Stimulated activated CD4-positive, alpha-beta T cell treated with anti-CD3 and anti-CD28 coated beads, TNF-alpha, amount 100 ng/mL, for 24 hours (primary cell): ENCODE measurements at regions not wholly inside any gene's neighbourhood (a gene's known extent, or its start where the extent isn't known, plus 50 kb on each side); places are given as distances from the start of the nearest gene placed in this dataset.

Source experiments
- DNase-seq, 3 experiments: peaks; one replicate each; pipeline ENCODE4 v3.0.0-alpha.2; 2020; ENCODE audit warnings: low read depth in 3 of 3

DNA sequence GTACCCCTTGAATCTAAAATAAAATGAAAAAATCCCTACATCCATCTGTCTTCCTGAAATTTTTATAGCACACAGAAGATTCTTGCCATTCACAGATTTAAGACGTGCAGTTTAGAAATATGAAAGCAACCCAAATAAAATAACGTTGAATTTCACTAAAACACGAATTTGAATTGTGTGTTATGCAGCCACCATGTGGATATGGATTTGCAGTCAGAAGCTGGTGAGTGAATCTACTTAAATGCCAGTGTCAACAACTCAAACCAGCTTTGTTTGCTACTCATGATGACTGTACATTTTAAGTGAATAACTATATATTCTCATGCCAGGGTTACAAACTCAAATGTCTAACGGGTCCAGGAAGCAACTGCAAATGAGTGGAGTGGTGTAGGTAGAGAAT lies 173.0 kb upstream of the HAND2 start:
- no peak for DNase-seq

GRCh38 chr4:173700650-173701049 lies 170.6 kb upstream of the HAND2 start:
- DNase-seq = no peak

DNA sequence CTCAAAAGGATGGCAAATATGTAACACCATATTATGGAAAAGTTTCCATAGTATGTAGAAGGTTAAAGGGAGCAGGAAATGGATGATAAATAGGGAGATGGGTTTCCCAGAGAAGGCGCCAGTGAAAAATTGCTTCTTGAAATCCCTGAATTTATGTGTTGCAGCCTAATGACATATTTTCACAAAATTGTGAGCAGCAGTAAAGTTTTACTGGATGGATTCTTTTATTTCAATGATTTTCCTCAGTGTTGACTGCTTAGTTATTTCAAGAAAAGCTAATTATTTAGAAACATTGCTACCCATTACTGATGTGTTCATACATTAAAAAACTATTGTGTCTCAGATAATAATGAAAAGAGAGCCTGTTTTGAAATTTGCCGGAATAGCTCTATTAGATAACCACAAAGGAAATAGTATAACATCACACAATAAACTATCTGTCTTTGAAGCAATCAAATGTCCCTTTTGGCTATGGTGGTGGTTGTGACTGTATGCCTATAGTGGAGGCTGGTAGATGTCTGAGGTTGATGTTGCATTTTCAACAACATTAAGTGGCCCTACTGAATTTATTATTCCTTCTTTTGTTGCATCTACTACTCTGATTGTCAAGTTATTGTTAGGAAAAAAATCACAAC lies 169.9 kb upstream of the HAND2 start:
- DNase-seq = no peak

DNA sequence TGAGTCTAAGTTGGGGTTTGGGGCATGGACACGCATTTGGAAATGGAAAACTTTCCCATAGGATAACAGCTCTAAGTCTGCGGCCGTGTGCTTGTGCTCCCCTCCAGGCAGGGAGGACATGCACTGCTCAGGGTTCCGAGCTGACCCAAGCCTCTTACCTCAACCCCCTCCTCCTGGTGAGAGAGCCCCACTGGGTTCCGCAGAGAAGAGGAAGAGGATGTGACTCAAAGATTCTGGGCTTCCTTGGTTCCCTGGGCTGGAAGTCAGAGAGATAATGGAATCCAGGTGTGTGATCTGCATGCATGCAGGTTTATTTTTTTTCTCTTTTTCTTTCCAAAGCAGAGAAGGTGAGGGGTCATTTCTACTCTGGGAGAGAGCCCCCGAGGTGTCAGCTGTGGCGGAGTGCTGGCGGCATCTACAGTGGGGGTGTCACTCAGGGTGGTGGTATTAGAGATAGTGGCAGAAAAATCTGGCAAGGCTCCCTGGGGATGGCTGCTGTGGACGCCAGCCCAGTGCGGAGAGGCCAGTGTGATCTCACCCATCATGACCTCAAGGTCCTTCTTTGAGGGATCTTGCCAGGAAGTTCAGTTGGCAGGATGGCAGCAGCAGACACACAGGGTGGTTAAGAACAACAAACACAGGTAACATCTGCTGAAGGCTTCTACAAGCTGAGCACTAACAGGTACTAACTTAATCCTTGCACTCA lies 168.7 kb upstream of the HAND2 start:
- DNase-seq = no peak

GRCh38 chr4:173697840-173698239 lies 167.8 kb upstream of the HAND2 start:
- no peak for DNase-seq

GRCh38 chr4:173696551-173696950 lies 166.5 kb upstream of the HAND2 start:
- no peak for DNase-seq

DNA sequence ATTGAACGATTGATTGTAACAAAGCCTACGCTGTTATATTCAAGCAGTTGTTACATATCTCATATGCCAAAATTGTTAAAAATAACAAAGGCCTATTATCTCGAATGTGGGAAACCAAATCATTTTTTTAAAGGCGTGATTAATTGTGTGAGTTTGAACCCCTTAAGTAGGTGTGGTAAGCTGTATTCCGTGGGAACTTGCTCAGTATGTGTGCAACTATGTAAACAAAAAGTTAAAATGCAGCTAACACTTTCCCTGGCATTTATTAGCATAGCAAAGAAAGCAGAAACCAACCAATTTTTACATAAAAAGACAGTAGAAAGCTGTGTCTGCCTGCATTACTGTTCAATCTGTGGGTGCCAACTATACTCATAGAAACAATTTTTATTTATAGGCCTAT lies 166.0 kb upstream of the HAND2 start:
- DNase-seq = no peak

- no peak for DNase-seq
Observed at GRCh38 chr4:173685831-173686210, 155.8 kb upstream of the HAND2 start.

- no peak for DNase-seq
Observed at GRCh38 chr4:173685165-173685830, 155.3 kb upstream of the HAND2 start.

GRCh38 chr4:173684223-173684622 lies 154.2 kb upstream of the HAND2 start:
- no peak for DNase-seq

DNA sequence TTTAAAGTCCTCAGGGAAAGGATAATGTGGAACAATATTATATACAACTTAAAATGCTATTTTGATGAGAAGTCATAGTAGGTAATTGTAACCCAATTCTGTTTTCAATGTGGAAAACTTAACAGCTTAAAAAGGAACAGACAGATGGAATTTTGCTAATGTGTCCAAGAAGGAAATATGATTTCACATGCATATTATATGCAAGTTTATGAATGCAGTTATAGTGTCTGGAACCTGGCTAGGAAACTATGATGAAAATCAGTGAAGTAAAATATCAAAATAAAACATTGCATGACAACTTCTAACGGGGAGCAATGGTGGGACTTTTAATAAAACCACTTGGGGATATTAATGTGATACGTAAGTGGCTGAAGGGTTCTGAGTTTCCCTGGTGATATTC lies 152.6 kb upstream of the HAND2 start:
- DNase-seq = no peak

GRCh38 chr4:173680278-173680677 lies 150.2 kb upstream of the HAND2 start:
- DNase-seq = no peak

DNA sequence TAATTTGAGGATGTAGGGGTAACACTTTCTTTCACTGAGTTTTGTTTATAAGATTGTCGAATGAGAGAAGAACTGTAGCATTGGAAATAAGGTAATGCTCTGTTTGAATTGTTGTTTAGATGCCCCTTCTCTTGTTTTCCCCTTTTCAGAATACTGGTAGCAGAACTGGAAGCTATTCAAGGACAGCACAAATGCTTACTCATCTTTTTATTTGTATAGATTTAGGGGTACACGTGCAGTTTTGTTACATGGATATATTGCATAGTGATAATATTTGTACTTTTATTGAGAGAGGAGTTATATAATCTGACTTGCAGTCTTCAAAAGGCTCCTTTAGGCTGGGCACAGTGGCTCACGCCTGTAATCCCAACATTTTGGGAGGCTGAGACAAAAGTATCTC lies 145.4 kb upstream of the HAND2 start:
- DNase-seq = no peak

GRCh38 chr4:173669460-173670179 lies 139.6 kb upstream of the HAND2 start:
- no peak for DNase-seq

GRCh38 chr4:173661001-173661400 lies 131.0 kb upstream of the HAND2 start:
- no peak for DNase-seq

DNA sequence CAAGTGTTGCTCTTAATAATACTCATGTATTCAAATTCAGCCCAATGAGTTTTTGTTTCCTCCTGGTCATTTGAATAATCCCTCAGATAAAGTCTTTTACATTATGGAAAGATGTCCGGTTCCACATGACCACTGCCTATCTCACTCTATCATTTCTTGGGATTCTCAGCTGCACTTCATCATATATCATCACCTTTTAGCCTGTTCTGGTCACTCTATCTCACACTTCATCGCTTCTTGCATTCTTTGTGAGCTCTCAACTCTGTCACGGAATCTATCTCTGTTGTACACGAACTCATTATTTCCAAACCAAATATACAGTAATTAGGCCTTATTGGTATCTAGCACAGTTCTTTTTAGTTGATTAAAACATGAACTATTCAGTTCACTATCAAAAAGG lies 126.9 kb upstream of the HAND2 start:
- no peak for DNase-seq

GRCh38 chr4:173652283-173652931 lies 122.4 kb upstream of the HAND2 start:
- no peak for DNase-seq

GRCh38 chr4:173651651-173652282 lies 121.7 kb upstream of the HAND2 start:
- no peak for DNase-seq

- DNase-seq = no peak
Observed at GRCh38 chr4:173647902-173648301, 117.9 kb upstream of the HAND2 start.

GRCh38 chr4:173642509-173642908 lies 112.5 kb upstream of the HAND2 start:
- DNase-seq = no peak

GRCh38 chr4:173635395-173635794 lies 105.4 kb upstream of the HAND2 start:
- no peak for DNase-seq

DNA sequence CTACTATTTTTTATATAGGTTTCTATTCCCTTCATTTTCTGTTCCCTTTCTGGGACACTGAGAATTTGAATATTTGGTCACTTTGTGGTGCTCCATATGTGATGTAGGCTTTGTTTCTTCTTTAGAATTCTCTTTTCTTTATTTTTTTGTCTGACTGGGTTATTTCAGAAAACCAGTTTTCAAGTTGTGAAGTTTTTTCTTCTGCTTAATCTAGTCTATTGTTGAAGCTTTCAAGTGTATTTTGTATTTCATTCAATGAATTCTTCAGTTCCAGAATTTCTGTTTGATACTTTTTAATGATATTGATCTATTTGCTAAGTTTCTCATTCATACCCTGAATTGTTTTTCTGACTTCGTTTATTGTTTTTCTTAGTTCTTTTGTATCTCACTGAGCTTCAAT lies 96.2 kb upstream of the HAND2 start:
- DNase-seq = no peak
